ENCODE measurements at regions not wholly inside any gene's neighbourhood (a gene's known extent, or its start where the extent isn't known, plus 50 kb on each side); places are given as distances from the start of the nearest gene placed in this dataset.

GRCh38 chr9:86557063-86557766, 203.0 kb upstream of the TUT7 start:
- no peak for DNase-seq

GRCh38 chr9:86555661-86556060, 201.5 kb upstream of the TUT7 start:
- DNase-seq, result no peak

GRCh38 chr9:86550401-86550800, 196.2 kb upstream of the TUT7 start:
- DNase-seq, result no peak

GRCh38 chr9:86549920-86550319, 195.7 kb upstream of the TUT7 start:
- no peak for DNase-seq

- DNase-seq, result no peak
These were observed 195.2 kb upstream of the TUT7 start for GRCh38 chr9:86549401-86549811.

- no peak for DNase-seq
These were observed 194.0 kb upstream of the TUT7 start for GRCh38 chr9:86548220-86548619.

- DNase-seq, result no peak
These were observed 193.4 kb upstream of the TUT7 start for GRCh38 chr9:86547571-86547970.

- no peak for DNase-seq
These were observed 192.5 kb upstream of the TUT7 start for GRCh38 chr9:86546712-86547111.

GRCh38 chr9:86545090-86545489, 190.9 kb upstream of the TUT7 start:
- no peak for DNase-seq

GRCh38 chr9:86541014-86541570, 186.9 kb upstream of the TUT7 start:
- no peak for DNase-seq

GRCh38 chr9:86535406-86535915, 181.3 kb upstream of the TUT7 start:
- DNase-seq, result no peak

- DNase-seq, result no peak
These were observed 180.5 kb upstream of the TUT7 start for GRCh38 chr9:86534572-86535258.

- no peak for DNase-seq
These were observed 177.9 kb upstream of the TUT7 start for GRCh38 chr9:86531971-86532640.

GRCh38 chr9:86531273-86531970, 177.2 kb upstream of the TUT7 start:
- no peak for DNase-seq

GRCh38 chr9:86529496-86530275, 175.5 kb upstream of the TUT7 start:
- no peak for DNase-seq

GRCh38 chr9:86526021-86526420, 171.8 kb upstream of the TUT7 start:
- no peak for DNase-seq

GRCh38 chr9:86525182-86525581, 171.0 kb upstream of the TUT7 start:
- DNase-seq, result no peak

GRCh38 chr9:86521977-86522376, 167.8 kb upstream of the TUT7 start:
- DNase-seq, result no peak

- no peak for DNase-seq
These were observed 167.1 kb upstream of the TUT7 start for GRCh38 chr9:86521322-86521721.

GRCh38 chr9:86519066-86519615, 164.9 kb upstream of the TUT7 start:
- no peak for DNase-seq

GRCh38 chr9:86517475-86517874, 163.3 kb upstream of the TUT7 start:
- DNase-seq, result no peak

GRCh38 chr9:86516564-86516963, 162.4 kb upstream of the TUT7 start:
- DNase-seq, result no peak
